ENCODE measurements at regions not wholly inside any gene's neighbourhood (a gene's known extent, or its start where the extent isn't known, plus 50 kb on each side); places are given as distances from the start of the nearest gene placed in this dataset.

GRCh38 chr15:88707771-88708654 is 69.2 kb downstream of the ISG20 start:
- Histone ChIP-seq H3K36me3 (no peaks in the 10 kb centered on the region), H3K27me3 (peaks cover 0 to 6% of the 10 kb centered on the region in 2 donors), H3K4me3 (no peak overlapping the region), H3K27ac (no peak overlapping the region), H3K9me3 (no peaks in the 10 kb centered on the region), H3K4me1 (peaks cover 0 to 10% (median 2%) of the 10 kb centered on the region in 4 donors)
- no peak for TF ChIP-seq POLR2A (IDR thresholded peaks at IDR 0.05)
- TF ChIP-seq CTCF (IDR thresholded peaks at IDR 0.05) = no peak
- DNase-seq = no peak

- Histone ChIP-seq H3K9me3 (no peaks in the 10 kb centered on the region), H3K36me3 (no peaks in the 10 kb centered on the region), H3K4me3 (no peak overlapping the region), H3K27ac (no peak overlapping the region), H3K4me1 (peaks cover 0 to 10% (median 2%) of the 10 kb centered on the region in 4 donors), H3K27me3 (peaks cover 0 to 6% of the 10 kb centered on the region in 2 donors)
- peak in 1 of 3 donors; percentile 44 for DNase-seq
- TF ChIP-seq CTCF (IDR thresholded peaks at IDR 0.05) (no peak), POLR2A (IDR thresholded peaks at IDR 0.05) (no peak)
Observed at GRCh38 chr15:88708655-88709054, 69.8 kb downstream of the ISG20 start.

GRCh38 chr15:88710027-88710715 is 71.4 kb downstream of the ISG20 start:
- H3K36me3 ChIP-seq = no peaks in the 10 kb centered on the region
- no peaks in the 10 kb centered on the region for H3K9me3 ChIP-seq
- TF ChIP-seq CTCF (IDR thresholded peaks at IDR 0.05) = no peak
- TF ChIP-seq POLR2A (IDR thresholded peaks at IDR 0.05) = no peak
- peaks cover 0 to 2% of the 10 kb centered on the region in 2 donors for H3K27me3 ChIP-seq
- peak in 1 of 3 donors; percentile 6 for DNase-seq
- H3K27ac ChIP-seq = no peak overlapping the region
- no peak overlapping the region for H3K4me3 ChIP-seq
- peaks cover 0 to 7% (median 2%) of the 10 kb centered on the region in 4 donors for H3K4me1 ChIP-seq

- no peaks in the 10 kb centered on the region for H3K4me1 ChIP-seq
- TF ChIP-seq CTCF (IDR thresholded peaks at IDR 0.05) (no peak), POLR2A (IDR thresholded peaks at IDR 0.05) (no peak)
- no peaks in the 10 kb centered on the region for H3K27me3 ChIP-seq
- no peak overlapping the region for H3K4me3 ChIP-seq
- H3K36me3 ChIP-seq = no peaks in the 10 kb centered on the region
- DNase-seq = no peak
- no peaks in the 10 kb centered on the region for H3K9me3 ChIP-seq
- H3K27ac ChIP-seq = no peak overlapping the region
Observed at GRCh38 chr15:88711806-88712205, 73.0 kb downstream of the ISG20 start.

- H3K27me3 ChIP-seq = no peaks in the 10 kb centered on the region
- H3K4me1 ChIP-seq = no peaks in the 10 kb centered on the region
- H3K4me3 ChIP-seq = no peak overlapping the region
- no peak for DNase-seq
- H3K36me3 ChIP-seq = no peaks in the 10 kb centered on the region
- H3K9me3 ChIP-seq = no peaks in the 10 kb centered on the region
- H3K27ac ChIP-seq = no peak overlapping the region
- TF ChIP-seq CTCF (IDR thresholded peaks at IDR 0.05) (no peak), POLR2A (IDR thresholded peaks at IDR 0.05) (no peak)
Observed at GRCh38 chr15:88714782-88715372, 76.1 kb downstream of the ISG20 start.
